ENCODE measurements at regions not wholly inside any gene's neighbourhood (a gene's known extent, or its start where the extent isn't known, plus 50 kb on each side); places are given as distances from the start of the nearest gene placed in this dataset.

DNA sequence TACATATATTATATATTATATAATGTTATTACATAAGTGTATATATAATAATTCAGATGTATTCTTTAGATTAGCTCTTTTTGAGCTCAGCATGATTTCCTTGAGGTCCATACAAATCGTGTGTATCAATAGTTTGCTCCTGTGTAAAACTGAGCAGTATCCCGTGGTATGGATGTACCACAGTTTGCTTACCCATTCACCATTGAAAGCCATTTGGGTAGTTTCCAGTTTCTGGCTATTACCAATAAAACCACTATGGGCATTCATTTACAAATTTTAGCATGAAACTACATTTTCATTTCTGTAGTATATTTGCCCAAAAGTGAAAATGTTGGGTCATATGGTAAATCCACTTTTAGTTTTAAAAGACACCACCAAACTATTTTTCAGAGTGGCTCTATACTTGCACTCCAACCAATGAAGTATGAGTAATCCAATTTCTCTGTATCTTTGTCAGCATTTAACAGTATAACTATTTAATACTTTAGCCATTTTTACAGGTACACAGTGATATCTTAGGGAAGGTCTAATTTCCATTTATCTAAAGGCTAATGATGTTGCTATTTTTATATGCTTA, 1361.4 kb upstream of the GBE1 start:
- no peak for DNase-seq (ENCODE audit: low read depth, low spot score)
- H3K4me3 ChIP-seq (ENCODE audit: low read length), result no peak overlapping the region

DNA sequence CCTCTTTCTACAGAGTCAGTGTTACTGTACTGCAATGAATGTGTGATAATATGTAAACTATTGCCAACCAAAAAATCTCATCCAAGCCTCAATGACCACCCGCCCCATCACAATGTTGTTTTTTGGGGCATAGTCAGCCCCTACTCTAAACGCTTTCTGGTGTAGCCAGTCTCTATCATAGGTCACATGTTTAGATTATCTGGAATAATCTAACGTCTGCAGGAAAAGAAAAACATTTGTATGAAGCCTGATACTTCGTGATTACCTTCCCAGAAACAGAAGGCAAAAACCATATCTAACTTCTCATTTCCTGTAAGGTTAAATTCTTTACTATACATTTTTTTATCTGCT, 1331.8 kb upstream of the GBE1 start:
- H3K4me3 ChIP-seq (ENCODE audit: low read length), result no peak overlapping the region
- DNase-seq (ENCODE audit: low read depth, low spot score), result no peak

DNA sequence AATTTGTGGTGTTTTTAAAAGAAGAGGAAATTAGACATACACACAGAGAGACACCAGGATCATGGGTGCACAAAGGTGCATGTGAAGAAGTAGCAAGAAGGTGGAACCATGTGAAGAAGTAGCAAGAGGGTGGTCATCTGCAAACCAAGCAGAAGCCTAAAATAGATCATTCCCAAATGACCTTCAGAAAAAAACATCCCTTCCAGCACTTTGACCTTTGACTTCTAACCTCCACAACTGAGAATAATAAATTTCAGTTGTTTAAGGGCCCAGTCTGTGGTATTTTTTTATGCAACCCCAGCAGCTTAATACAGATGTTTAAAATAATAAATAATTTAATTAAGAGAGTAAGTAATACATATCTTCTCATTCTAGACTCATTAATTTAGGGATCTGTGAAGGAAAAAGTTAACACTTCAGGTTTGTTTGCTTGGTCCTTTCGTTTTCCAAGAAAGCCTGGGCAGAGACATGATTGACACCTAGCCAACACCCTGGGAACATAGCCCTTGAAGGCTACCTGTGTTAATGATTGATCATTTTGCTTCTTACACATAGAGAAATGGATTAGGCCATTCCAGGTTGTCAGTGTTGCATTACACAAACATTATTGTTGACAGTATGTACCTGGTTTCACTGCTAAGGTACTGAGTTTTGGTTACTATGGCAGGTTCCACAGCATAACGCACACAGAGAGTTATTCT, 1331.2 kb upstream of the GBE1 start:
- no peak overlapping the region for H3K4me3 ChIP-seq (ENCODE audit: low read length)
- no peak for DNase-seq (ENCODE audit: low read depth, low spot score)

DNA sequence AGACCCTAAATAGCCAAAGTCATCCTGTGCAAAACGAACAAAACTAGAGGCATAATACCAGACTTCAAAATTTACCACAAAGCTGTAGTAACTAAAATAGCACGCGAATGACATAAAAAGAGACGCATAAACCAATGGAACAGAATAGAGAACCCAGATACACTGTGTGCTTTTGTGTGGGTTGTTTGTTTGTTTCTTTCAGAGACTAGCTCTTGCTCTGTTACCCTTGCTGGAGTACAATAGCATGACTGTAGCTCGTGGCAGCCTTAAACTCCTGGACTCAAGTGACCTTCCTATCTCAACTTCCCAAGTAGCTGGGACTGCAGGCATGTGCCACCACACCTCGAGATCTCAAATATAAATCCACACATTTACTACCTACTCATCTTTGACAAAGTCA, 1314.6 kb upstream of the GBE1 start:
- H3K4me3 ChIP-seq (ENCODE audit: low read length), result no peak overlapping the region

DNA sequence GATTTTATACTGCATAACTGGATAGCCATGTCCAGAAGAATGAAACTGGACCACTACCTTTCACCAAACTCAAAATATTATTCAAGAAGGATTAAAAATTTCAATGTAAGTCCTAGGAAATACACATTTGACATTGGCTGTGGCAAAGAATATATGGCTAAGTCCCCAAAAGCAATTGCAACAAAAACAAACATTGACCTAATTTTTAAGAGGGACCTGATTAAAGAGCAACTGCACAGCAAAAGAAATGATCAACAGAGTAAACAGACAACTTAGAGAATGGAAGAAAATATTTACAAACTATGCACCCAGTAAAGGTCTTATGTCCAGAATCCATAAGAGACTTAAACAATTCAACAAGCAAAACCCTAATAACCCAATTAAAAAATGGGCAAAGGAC, 1313.0 kb upstream of the GBE1 start:
- no peak overlapping the region for H3K4me3 ChIP-seq (ENCODE audit: low read length)
- DNase-seq (ENCODE audit: low read depth, low spot score), result no peak

More for the DNA sequence above, 1314.6 kb upstream of the GBE1 start:
- DNase-seq (ENCODE audit: low read depth, low spot score), result no peak

DNA sequence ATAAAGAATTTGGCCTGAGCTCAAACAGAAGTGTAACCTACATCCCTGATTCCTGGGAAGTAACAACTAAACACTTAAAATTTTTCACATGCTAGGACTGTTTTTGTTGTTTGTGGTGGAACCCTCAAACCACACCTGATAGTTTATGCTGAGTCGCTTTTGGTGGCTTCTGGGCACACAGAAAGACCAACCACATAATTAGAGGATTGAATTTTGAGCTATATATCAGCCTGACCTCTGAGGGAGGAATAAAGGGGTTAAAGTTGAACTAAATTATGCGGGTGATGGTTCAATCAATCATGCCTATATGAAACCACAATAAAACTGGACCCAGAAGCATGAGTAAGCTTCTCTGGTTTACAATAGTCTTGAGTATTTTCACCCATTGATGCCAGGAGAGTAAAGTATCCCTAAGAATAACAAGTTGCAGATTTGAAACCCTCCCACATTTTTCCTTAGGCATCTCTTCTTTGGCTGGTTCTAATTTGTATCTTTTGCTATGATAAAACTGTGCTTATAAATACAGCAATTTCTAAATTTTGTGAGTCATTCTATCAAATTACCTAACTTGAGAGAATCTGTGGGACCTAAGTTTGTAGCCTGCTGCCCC, 1304.5 kb upstream of the GBE1 start:
- no peak overlapping the region for H3K4me3 ChIP-seq (ENCODE audit: low read length)
- no peak for DNase-seq (ENCODE audit: low read depth, low spot score)

DNA sequence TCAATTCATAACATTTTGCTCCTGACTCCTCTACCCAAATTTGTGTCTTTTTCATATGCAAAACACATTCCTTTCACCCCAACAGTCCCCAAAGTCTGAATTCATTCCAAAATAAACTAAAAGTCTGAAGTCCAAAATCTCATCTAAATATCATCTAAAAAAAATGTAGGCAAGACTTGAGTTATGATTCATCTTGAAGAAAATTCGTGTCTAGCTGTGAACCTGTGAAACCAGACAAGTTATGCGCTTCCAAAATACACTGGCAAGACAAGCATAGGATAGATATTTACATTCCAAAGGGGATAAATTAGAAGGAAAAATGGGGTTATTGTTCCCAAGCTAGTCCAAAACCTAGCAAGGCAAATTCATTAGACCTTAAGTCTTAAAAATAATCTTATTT, 1302.0 kb upstream of the GBE1 start:
- no peak overlapping the region for H3K4me3 ChIP-seq (ENCODE audit: low read length)
- DNase-seq (ENCODE audit: low read depth, low spot score), result no peak

DNA sequence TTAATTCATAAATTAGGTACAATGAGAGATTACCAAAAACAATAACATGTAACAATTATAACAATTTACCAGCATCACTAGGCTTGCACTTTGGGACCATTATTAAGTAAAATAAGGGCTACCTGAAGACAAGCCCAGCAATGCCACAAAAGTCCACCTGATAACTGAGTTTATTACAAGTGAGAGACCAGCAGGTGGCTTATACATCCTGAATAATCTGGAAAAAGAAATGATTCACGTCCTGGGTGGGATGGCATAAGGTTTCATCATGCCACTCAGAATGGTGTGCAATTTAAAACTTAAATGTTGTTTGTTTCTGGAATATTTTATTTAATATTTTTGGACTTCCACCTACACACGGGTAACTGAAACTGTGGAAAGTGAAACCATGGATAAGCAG, 1287.1 kb upstream of the GBE1 start:
- H3K4me3 ChIP-seq (ENCODE audit: low read length), result no peak overlapping the region
- no peak for DNase-seq (ENCODE audit: low read depth, low spot score)

DNA sequence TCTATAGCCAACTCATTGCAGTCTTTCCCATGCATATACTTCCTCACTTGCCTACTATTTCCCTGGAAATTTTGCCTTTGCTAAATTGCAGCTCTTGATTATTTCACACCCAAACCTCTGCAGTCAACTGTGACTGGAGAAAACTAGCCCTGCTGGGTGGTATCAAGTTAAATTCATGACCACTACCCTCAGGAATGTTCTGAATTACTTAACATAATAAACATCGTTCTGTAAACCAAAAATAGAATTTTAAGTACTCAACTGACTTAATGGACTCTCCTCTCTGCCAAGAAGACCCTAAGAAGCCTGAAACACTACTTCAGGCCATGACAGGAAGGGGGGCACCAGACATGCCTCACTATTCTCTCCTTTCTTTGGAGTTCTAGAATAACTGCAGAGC, 1278.0 kb upstream of the GBE1 start:
- H3K4me3 ChIP-seq (ENCODE audit: low read length), result no peak overlapping the region
- no peak for DNase-seq (ENCODE audit: low read depth, low spot score)

DNA sequence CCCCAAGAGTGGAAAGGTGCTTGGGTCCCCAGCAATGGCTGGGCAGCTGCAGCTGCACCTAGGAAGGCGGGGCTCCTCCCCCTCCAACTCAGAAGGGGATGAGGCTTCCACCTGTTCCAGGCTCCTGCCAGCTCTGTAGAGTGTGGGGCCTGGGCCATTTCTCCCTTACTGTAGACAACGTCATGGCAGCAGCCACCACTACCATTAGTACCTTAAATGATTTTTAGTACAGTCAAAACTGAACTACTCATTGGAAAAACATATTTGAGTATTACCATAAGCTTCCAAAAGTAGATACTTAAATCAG, 1274.2 kb upstream of the GBE1 start:
- no peak for DNase-seq (ENCODE audit: low read depth, low spot score)
- no peak overlapping the region for H3K4me3 ChIP-seq (ENCODE audit: low read length)

DNA sequence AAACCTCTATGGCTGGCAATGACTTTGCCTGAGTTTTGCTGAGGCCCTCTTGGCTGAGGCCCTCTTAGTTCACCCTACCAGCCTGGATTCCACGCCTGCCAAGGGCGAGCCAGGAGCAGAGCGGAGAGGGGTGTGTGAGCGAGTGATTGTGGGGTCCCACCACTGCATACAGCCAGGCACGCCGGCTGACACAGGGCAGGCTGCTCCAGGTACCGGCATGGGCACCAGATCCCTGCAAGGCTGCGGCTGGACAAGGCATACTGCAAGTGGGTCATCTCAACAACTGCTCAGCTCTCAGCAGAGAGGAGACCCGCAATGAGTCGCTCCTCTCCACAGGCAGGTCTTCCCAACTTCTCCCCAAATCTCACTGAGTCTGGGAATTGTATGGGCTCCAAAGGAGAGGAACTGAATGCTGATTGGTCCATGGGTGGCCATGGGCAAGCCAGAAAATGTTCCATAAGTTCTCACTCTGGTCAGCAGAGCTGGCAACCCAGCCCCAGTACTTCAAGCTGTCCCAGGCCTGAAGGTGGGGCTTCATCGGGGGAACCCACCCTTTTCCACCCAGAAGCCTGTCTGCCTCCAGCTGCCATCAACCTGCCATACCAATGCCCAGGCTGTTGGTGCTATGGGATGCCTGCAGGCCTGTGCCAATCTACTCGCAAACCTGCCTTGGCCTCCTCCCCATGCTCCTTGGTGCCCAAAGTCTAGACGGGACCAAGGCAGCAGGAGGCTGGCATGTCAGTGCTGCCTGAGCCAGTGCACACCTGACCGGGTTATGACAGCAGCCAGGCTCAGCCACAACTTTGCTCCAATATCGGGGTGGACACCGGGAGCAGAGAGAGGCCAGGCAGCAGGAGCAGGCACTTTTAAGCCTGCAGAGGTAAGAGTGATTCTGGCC, 1273.6 kb upstream of the GBE1 start:
- no peak overlapping the region for H3K4me3 ChIP-seq (ENCODE audit: low read length)
- no peak for DNase-seq (ENCODE audit: low read depth, low spot score)

DNA sequence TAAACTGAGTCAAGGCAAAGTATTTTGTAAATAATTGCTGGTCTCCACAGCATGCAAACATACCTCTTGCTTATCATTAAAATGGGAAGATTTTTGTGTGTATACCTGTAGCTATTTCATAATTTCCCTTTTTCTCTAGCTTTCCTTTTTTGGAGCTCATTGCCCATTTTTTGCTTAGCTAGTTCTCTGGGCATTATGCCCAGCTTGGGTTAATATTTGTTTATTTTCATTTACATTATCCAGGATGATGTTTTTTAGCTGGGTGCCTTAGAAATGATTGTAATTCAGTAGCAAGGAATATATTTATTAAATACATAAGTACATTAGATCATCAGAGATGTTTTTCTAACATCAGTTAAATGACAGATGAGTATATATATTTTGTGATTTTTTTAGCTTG, 1271.7 kb upstream of the GBE1 start:
- DNase-seq (ENCODE audit: low read depth, low spot score), result no peak
- no peak overlapping the region for H3K4me3 ChIP-seq (ENCODE audit: low read length)

DNA sequence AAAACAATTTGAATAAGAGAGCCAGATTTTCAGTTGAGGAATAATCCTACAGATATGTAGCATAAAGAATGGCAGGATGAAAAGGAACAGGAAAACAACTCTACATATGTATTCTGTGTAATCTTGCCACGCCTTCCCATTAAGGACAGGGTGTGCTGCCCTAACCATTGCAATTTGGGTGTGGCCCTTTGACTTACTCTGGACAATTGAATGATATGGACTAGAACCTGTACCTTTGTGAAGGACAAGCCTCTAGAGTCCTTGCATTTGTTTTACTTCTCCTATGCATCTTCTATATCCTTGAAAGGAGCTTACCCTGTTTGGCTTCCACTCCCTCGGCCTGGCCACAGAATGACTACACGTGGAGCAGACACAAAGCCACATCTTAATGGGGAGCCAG, 1261.6 kb upstream of the GBE1 start:
- DNase-seq (ENCODE audit: low read depth, low spot score), result no peak
- no peak overlapping the region for H3K4me3 ChIP-seq (ENCODE audit: low read length)

DNA sequence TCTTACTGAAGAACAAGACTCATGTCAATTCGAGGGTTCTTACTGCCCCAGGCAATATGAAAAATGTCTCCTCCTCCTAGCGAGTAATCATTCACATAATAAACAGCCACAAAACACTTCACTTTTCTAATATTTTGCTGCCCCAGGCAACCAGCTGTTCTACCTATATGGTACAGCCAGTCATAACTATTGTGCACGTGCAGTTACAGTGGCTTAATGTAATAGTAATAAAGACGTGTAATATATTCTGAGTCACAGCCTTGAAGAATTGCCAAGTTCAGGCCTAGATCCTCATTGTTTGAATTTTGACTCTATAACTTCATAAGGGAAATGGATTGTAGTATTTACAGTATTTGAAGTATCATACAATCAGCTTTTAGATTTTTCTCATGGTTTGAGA, 1250.0 kb upstream of the GBE1 start:
- no peak for DNase-seq (ENCODE audit: low read depth, low spot score)

DNA sequence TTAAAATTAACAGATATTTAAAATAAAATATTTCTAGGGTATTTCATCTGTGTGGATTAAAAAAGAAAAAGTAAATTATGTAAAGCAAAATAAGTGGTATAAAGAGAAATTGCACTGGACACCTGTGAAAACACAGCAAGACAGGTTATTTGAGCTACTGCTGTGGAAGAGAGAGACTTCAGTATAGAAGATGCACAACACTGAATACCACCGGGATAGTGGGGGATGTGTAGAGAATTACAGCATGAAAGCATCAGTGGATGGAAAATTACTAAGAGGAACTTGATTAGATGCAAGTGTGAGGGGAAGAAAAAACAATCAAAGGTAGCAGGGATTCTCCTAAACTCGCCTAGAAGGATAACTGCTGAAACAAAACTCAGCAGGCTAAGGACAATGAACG, 1242.5 kb upstream of the GBE1 start:
- no peak for DNase-seq (ENCODE audit: low read depth, low spot score)
- H3K4me3 ChIP-seq (ENCODE audit: low read length), result no peak overlapping the region

More for the DNA sequence above, 1250.0 kb upstream of the GBE1 start:
- no peak overlapping the region for H3K4me3 ChIP-seq (ENCODE audit: low read length)

DNA sequence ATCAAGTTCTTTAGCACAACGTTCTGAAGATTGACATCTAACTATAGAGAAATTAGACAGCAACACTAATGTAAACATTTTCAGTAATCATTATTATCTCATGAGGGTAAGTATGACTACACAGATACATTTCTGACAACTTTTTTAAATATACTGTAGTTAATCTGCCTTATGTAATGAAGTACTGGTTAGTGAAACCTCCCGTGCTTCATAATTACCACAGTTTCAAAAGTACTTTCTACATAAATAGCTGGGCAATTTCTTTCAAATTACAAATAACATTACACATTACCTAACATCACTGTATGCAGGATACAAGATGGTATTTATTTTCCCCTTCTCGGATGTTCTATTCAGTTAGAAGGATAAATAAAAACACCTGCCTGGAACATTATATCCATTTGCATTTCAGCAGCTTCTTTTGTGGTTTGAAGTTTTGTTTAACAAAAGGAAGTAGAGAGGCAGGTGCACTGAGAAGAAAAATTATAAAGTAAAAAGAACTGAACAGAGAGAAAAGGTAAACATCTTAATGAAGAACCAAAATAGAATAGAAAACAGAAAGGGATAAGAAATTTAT, 1241.5 kb upstream of the GBE1 start:
- peak; percentile 46 for DNase-seq (ENCODE audit: low read depth, low spot score)
- H3K4me3 ChIP-seq (ENCODE audit: low read length), result no peak overlapping the region

DNA sequence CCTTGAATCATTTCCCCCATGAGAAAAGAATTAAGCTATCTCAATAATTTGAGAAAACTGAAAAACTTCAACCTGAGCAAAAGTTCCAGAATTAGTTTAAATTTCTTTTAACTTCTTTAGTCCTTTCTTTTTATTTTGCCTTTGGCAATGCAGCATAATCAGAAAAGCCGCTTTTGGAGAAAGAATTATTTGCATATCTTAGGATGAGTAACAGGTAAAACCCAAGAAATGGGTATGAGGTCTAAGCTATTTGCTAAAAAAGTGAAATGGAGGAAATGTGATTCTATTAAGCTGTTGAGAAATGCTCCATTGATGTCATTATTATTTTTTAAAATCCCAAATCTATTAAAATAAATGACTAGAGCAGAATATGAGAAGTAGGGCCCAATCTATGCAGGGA, 1238.3 kb upstream of the GBE1 start:
- H3K4me3 ChIP-seq (ENCODE audit: low read length), result no peak overlapping the region
- DNase-seq (ENCODE audit: low read depth, low spot score), result no peak

DNA sequence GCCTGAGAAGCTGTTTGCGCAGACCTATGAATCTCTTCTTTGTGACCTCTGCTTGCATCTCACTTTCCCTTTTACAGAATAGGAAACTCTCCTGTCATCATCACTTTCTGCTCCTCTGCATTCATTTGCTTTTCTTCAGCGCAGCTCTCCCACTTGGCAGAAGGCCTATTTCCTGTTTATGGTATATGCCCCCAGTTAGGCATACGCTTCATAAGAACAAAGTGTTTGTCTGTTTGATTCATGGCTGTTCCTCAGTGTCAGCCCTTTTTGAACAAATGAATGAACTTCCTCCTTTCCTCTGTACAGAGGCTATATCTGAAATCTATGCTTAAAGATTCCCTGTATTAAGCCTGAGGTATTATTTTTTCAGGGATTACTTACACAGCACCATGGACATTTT, 1216.9 kb upstream of the GBE1 start:
- H3K4me3 ChIP-seq (ENCODE audit: low read length), result no peak overlapping the region
- peak; percentile 7 for DNase-seq (ENCODE audit: low read depth, low spot score)

DNA sequence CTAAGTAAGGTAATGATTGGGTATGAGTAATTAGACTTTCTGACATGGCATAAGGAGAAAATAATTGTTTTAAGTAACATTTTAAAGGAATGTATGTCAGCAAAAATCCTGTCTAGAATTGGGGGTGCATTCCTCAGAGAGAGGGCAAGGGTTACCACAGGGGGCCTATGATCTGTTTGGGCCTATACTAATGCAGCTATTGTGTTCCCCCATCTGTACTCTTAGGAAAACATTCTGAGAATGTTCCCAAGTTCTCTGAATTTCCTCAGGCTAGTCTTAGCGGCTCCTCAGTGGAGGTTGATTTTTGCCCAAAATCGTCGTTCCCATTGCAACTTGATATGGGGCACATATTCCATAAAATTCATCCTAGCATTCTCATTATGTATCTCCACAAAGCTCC, 1216.4 kb upstream of the GBE1 start:
- DNase-seq (ENCODE audit: low read depth, low spot score), result no peak
- no peak overlapping the region for H3K4me3 ChIP-seq (ENCODE audit: low read length)

DNA sequence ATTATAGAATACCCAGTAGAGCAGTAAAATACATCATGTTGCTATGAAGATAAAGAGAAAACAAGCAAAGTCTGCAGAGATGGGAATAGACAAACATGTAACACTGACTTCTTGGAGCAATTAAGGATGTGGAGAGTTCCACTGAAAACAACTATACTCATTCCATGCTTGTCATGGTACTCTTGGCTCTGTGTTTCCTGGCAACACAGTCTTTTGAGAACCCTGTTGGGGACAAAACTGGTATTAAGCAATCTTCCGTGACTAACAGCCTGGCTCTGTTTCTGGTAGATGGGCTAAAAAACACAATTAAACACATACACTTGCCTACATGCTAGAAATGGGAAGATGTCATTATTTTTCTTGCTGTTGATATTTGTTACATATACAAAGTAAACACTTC, 1212.3 kb upstream of the GBE1 start:
- no peak for DNase-seq (ENCODE audit: low read depth, low spot score)

More for the DNA sequence above, 1212.3 kb upstream of the GBE1 start:
- no peak overlapping the region for H3K4me3 ChIP-seq (ENCODE audit: low read length)
